Mesenchymal stem cell (in vitro differentiated cells and primary cell): ENCODE measurements at regions not wholly inside any gene's neighbourhood (a gene's known extent, or its start where the extent isn't known, plus 50 kb on each side); places are given as distances from the start of the nearest gene placed in this dataset.

ENCODE experiments used
- DNase-seq: peaks from one replicate; pipeline ENCODE4 v3.0.0-alpha.2; 2013
- H2AFZ ChIP-seq: one replicate; pipeline ENCODE4 v1.6.1; 2013; ENCODE audit warnings: low read depth, mild to moderate bottlenecking, control low read depth, inconsistent platforms, low read length, moderate library complexity
- H2AK5ac ChIP-seq: 2 replicates; pipeline ENCODE4 v1.6.1; 2013; ENCODE audit warnings: low read length, moderate library complexity, mild to moderate bottlenecking, inconsistent platforms; ENCODE audit not compliant: severe bottlenecking
- H2BK120ac ChIP-seq: one replicate; pipeline ENCODE4 v1.6.1; 2013; ENCODE audit warnings: low read depth, mild to moderate bottlenecking, inconsistent platforms, low read length, moderate library complexity
- H2BK12ac ChIP-seq, 2 experiments: one replicate each; pipeline ENCODE4 v1.6.1; 2013; ENCODE audit warnings: inconsistent platforms in 2 of 2, low read length in 2 of 2, mild to moderate bottlenecking in 2 of 2, moderate library complexity in 2 of 2, control low read depth in 1 of 2
- H2BK15ac ChIP-seq: one replicate; pipeline ENCODE4 v1.6.1; 2013; ENCODE audit warnings: mild to moderate bottlenecking, low read depth, inconsistent platforms; ENCODE audit not compliant: poor library complexity, severe bottlenecking
- H2BK5ac ChIP-seq: 2 replicates; pipeline ENCODE4 v1.6.1; 2013; ENCODE audit warnings: low read depth, mild to moderate bottlenecking, low read length, control low read depth, inconsistent platforms; ENCODE audit not compliant: poor library complexity, severe bottlenecking
- H3K14ac ChIP-seq, 2 experiments: one replicate each; pipeline ENCODE4 v1.6.1; 2013; ENCODE audit warnings: inconsistent platforms in 2 of 2, low read length in 2 of 2, control low read depth in 1 of 2, mild to moderate bottlenecking in 1 of 2, moderate library complexity in 1 of 2
- H3K18ac ChIP-seq, 2 experiments: one replicate each; pipeline ENCODE4 v1.6.1; 2013; ENCODE audit warnings: inconsistent platforms in 2 of 2, low read length in 2 of 2, control low read depth in 1 of 2, low read depth in 1 of 2, mild to moderate bottlenecking in 1 of 2
- H3K23ac ChIP-seq, 2 experiments: one replicate each; pipeline ENCODE4 v1.6.1; 2013; ENCODE audit warnings: inconsistent platforms in 2 of 2, low read length in 2 of 2, mild to moderate bottlenecking in 2 of 2, moderate library complexity in 2 of 2, control low read depth in 1 of 2
- H3K27ac ChIP-seq: 2 replicates; pipeline ENCODE4 v1.5.1; 2013; ENCODE audit warnings: mild to moderate bottlenecking, moderate library complexity, low read length, control low read depth, inconsistent platforms; ENCODE audit not compliant: poor library complexity, severe bottlenecking
- H3K27me3 ChIP-seq, 2 experiments: 2 replicates each; pipeline versions ENCODE4 v1.6.1 to v1.7.0; 2013; ENCODE audit warnings: low read length in 2 of 2, mild to moderate bottlenecking in 2 of 2, moderate library complexity in 2 of 2, control low read depth in 1 of 2, inconsistent platforms in 1 of 2; ENCODE audit not compliant: control insufficient read depth in 1 of 2, insufficient read depth in 1 of 2
- H3K36me3 ChIP-seq, 2 experiments: 2 replicates each; pipeline versions ENCODE4 v1.6.1 to v1.7.0; 2013; ENCODE audit warnings: low read length in 2 of 2, control low read depth in 1 of 2, inconsistent platforms in 1 of 2, low read depth in 1 of 2, mild to moderate bottlenecking in 1 of 2; ENCODE audit not compliant: insufficient read depth in 2 of 2, control insufficient read depth in 1 of 2
- H3K4ac ChIP-seq, 2 experiments: one replicate each; pipeline ENCODE4 v1.6.1; 2013; ENCODE audit warnings: inconsistent platforms in 2 of 2, low read length in 2 of 2, mild to moderate bottlenecking in 2 of 2, moderate library complexity in 2 of 2, control low read depth in 1 of 2, low read depth in 1 of 2
- H3K4me1 ChIP-seq: 2 replicates; pipeline ENCODE4 v1.6.1; 2013; ENCODE audit warnings: low read depth, low read length, control low read depth; ENCODE audit not compliant: control insufficient read depth, insufficient read depth
- H3K4me2 ChIP-seq: 2 replicates; pipeline ENCODE4 v1.6.1; 2013; ENCODE audit warnings: low read length, mild to moderate bottlenecking, inconsistent platforms; ENCODE audit not compliant: poor library complexity, severe bottlenecking
- H3K4me3 ChIP-seq, 2 experiments: 2 replicates each; pipeline versions ENCODE4 v1.5.1 to v1.7.0; 2013; ENCODE audit warnings: low read length in 2 of 2, mild to moderate bottlenecking in 2 of 2, control low read depth in 1 of 2, low read depth in 1 of 2; ENCODE audit not compliant: insufficient read depth in 1 of 2
- H3K79me1 ChIP-seq: replicated peaks from 2 replicates; pipeline ENCODE4 v1.6.1; 2013; ENCODE audit warnings: mild to moderate bottlenecking, control low read depth, low read length, inconsistent platforms; ENCODE audit not compliant: poor library complexity, severe bottlenecking
- H3K9ac ChIP-seq: 2 replicates; pipeline ENCODE4 v1.7.0; 2013; ENCODE audit warnings: mild to moderate bottlenecking, low read length, moderate library complexity
- H3K9me3 ChIP-seq: 2 replicates; pipeline ENCODE4 v1.7.0; 2013; ENCODE audit warnings: mild to moderate bottlenecking, low read length; ENCODE audit not compliant: control insufficient read depth
- H4K8ac ChIP-seq: one replicate; pipeline ENCODE4 v1.6.1; 2013; ENCODE audit warnings: inconsistent platforms, mild to moderate bottlenecking, low read length, moderate library complexity
- H4K91ac ChIP-seq: one replicate; pipeline ENCODE4 v1.6.1; 2013; ENCODE audit warnings: mild to moderate bottlenecking, low read length, inconsistent platforms
- WGBS: methylation state at CpG from one replicate; pipeline ENCODE4 v1.1.7; 2013; ENCODE audit warnings: mixed read lengths; 5-methylcytosine and 5-hydroxymethylcytosine counted together

DNA sequence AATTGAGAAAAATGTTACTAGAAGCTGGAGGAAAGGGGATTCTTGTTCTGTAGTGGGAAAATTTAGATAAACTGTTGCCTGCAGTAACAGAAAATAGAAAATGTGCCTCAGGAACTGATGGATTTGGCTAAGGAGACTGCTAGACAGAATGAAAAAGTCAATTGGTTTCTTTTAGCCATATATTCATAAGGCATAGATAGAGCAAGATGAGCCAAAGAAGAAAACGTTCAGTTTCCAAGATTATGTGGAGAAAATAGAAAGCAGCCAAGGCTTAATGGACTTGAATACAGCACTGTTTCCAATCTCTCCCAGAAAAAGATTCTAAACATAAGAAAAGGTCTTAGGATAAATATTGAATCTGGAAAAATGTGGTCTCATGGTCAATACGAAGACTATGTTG lies 115.1 kb upstream of the TCF21 start:
- Histone ChIP-seq H2AFZ (no peak overlapping the region), H3K4me3 (no peak overlapping the region), H3K4me1 (no peaks in the 10 kb centered on the region), H3K23ac (no peak overlapping the region), H2AK5ac (no peak overlapping the region), H4K8ac (no peak overlapping the region), H4K91ac (no peak overlapping the region), H3K9ac (peak overlapping the region; percentile 72), H3K4ac (no peak overlapping the region), H3K36me3 (no peaks in the 10 kb centered on the region), H3K18ac (no peak overlapping the region), H3K14ac (no peak overlapping the region), H3K4me2 (no peak overlapping the region), H3K27me3 (no peaks in the 10 kb centered on the region), H2BK12ac (no peak overlapping the region), H2BK5ac (no peak overlapping the region), H3K9me3 (peaks cover 9% of the 10 kb centered on the region), H2BK15ac (no peak overlapping the region), H2BK120ac (no peak overlapping the region), H3K27ac (no peak overlapping the region), H3K79me1 (no peaks in the 10 kb centered on the region)
- DNase-seq: no peak
- WGBS: 100% methylated on average over 1 of the region's 2 CpGs

DNA sequence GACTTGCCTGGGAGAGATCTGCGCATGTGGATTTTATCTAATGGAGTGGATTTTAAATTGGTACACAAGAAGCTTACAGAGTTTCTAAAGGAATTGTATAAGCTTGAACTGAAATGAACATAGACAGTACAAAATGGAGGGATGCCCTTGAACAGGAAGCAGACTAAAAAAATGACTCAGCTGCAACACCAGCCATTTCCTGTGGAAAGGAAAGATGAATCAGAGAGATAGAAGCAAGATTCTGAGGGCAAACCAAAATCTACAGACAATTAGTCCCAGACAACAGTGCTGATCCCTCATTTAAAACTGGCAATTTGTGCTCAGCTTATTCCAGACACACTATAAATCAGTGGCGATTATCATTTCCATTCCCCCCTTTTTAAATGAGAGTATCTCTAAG lies 114.6 kb upstream of the TCF21 start:
- Histone ChIP-seq H2AK5ac (no peak overlapping the region), H3K27ac (no peak overlapping the region), H3K14ac (no peak overlapping the region), H2BK12ac (no peak overlapping the region), H3K36me3 (no peaks in the 10 kb centered on the region), H2BK15ac (no peak overlapping the region), H3K4me3 (no peak overlapping the region), H2AFZ (no peak overlapping the region), H4K91ac (no peak overlapping the region), H3K4me2 (no peak overlapping the region), H3K9me3 (peaks cover 9% of the 10 kb centered on the region), H3K27me3 (no peaks in the 10 kb centered on the region), H2BK120ac (no peak overlapping the region), H3K79me1 (no peaks in the 10 kb centered on the region), H3K9ac (peak overlapping the region; percentile 72), H4K8ac (no peak overlapping the region), H3K4me1 (no peaks in the 10 kb centered on the region), H3K23ac (no peak overlapping the region), H2BK5ac (no peak overlapping the region), H3K18ac (no peak overlapping the region), H3K4ac (peak overlapping the region in 1 of 2 experiments; percentile 13)
- peak; percentile 68 for DNase-seq
- WGBS: 92% methylated on average over 1 of the region's 2 CpGs

DNA sequence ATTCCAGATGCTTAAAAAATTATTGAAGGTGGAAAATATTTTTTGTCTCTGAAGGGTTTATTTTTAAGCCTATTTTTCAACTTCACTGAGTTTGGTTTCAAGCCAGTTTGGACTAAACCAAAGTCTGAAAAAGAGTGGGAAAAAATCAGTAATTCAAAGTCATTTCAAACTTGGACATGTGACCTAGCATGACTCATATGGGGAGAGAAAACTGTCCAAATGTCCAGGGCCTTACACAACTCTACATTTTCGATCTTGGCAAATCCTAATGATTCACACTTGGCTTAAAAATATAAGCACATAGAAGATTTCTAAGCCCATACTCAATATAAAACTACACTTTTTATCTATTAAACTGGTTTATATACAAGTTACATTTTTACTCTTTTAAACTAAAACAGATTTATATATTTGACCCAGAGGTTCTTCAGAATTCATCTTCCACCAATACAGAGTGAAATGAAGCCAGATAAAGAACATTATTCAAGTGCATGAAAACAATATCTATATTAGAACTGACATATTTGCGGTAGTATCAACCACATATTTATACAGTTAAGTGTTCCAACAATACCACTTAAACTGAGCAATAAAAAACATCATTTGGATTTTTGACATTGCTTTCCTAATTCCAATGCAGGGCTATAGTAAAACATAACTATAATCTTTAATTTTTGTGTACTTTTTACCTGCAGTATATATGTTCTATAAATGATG lies 110.3 kb upstream of the TCF21 start:
- Histone ChIP-seq H3K4ac (no peak overlapping the region), H3K18ac (no peak overlapping the region), H3K9me3 (peaks cover 8% of the 10 kb centered on the region), H4K8ac (no peak overlapping the region), H3K4me2 (no peak overlapping the region), H3K79me1 (no peaks in the 10 kb centered on the region), H2BK5ac (no peak overlapping the region), H3K14ac (no peak overlapping the region), H2AK5ac (no peak overlapping the region), H3K36me3 (no peaks in the 10 kb centered on the region), H2AFZ (no peak overlapping the region), H4K91ac (no peak overlapping the region), H3K23ac (no peak overlapping the region), H3K27ac (no peak overlapping the region), H2BK120ac (no peak overlapping the region), H3K9ac (peak overlapping the region; percentile 75), H2BK15ac (no peak overlapping the region), H3K4me3 (no peak overlapping the region), H3K27me3 (no peaks in the 10 kb centered on the region), H2BK12ac (no peak overlapping the region), H3K4me1 (no peaks in the 10 kb centered on the region)
- peak; percentile 83 for DNase-seq
- 71% methylated on average over 2 of the region's 2 CpGs for WGBS

DNA sequence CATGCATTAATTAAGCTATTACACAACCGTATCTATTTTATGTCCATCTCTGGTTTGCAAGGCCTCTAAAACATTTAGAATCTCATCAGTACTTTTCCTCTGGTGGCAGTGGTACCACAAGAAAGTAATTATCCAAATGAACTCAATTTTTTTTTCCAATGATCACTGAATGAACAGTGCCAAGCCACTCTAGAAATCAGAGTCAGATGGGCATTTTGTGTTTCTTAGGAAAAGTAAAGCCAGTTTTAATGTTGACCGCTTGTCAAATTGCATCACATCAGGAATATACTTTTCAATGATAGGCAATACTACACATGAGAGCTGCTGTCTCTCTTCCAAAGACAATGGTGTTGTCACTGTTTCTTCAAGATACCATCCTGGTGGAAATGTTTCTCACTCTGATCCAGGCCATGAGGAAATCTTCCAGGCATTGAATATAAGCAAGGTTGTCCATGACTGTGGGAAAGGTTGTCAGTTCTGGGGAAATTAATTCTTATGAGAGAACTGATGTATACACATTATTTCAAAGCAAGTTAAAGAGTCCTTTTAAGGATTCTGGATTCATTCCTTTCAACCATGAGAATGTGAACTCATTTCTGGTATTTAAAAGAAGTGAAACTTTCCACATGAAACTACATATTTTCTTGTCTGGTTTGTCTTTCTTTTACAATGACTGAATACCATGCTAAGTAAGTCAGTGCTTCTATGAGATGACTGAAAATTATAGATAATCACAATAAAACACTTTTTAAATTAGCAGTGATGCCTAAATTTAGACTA lies 108.8 kb upstream of the TCF21 start:
- H2BK15ac ChIP-seq: no peak overlapping the region
- no peak overlapping the region for H2BK120ac ChIP-seq
- H3K14ac ChIP-seq: no peak overlapping the region
- H2AK5ac ChIP-seq: no peak overlapping the region
- no peak overlapping the region for H3K23ac ChIP-seq
- no peaks in the 10 kb centered on the region for H3K36me3 ChIP-seq
- no peak overlapping the region for H3K4me2 ChIP-seq
- H3K9ac ChIP-seq: no peak overlapping the region
- 96% methylated on average over 2 of the region's 2 CpGs for WGBS
- H4K8ac ChIP-seq: no peak overlapping the region
- no peak overlapping the region for H3K4me3 ChIP-seq
- H2BK5ac ChIP-seq: no peak overlapping the region
- no peak overlapping the region for H3K4ac ChIP-seq
- no peaks in the 10 kb centered on the region for H3K4me1 ChIP-seq
- no peak overlapping the region for H4K91ac ChIP-seq
- no peaks in the 10 kb centered on the region for H3K9me3 ChIP-seq
- no peak overlapping the region for H3K18ac ChIP-seq
- H2BK12ac ChIP-seq: no peak overlapping the region
- H2AFZ ChIP-seq: no peak overlapping the region
- no peak for DNase-seq
- H3K79me1 ChIP-seq: no peaks in the 10 kb centered on the region
- H3K27ac ChIP-seq: no peak overlapping the region
- no peaks in the 10 kb centered on the region for H3K27me3 ChIP-seq
